Fibroblast of pulmonary artery (primary cell): ENCODE measurements at regions not wholly inside any gene's neighbourhood (a gene's known extent, or its start where the extent isn't known, plus 50 kb on each side); places are given as distances from the start of the nearest gene placed in this dataset.

ENCODE experiments used
- DNase-seq: peaks from one replicate; pipeline ENCODE4 v3.0.0-alpha.2; 2010; ENCODE audit warnings: low read depth
- H3K4me3 ChIP-seq: replicated peaks from 2 replicates; pipeline ENCODE4 v1.5.1; 2011; ENCODE audit warnings: low read depth, mild to moderate bottlenecking, control low read depth, low read length, moderate library complexity
- CTCF ChIP-seq: IDR thresholded peaks from 2 replicates; pipeline ENCODE4 v1.5.1; 2011; ENCODE audit warnings: mild to moderate bottlenecking, control low read depth, low read length, inconsistent platforms; ENCODE audit errors: missing control alignments

GRCh38 chr9:102124465-102124864, 386.0 kb upstream of the GRIN3A start:
- no peak for TF ChIP-seq CTCF
- no peak overlapping the region for H3K4me3 ChIP-seq
- DNase-seq: no peak

GRCh38 chr9:102114557-102114956, 376.1 kb upstream of the GRIN3A start:
- no peak for DNase-seq
- no peak for TF ChIP-seq CTCF
- no peak overlapping the region for H3K4me3 ChIP-seq

- no peak for TF ChIP-seq CTCF
- no peak overlapping the region for H3K4me3 ChIP-seq
- no peak for DNase-seq
Observed at GRCh38 chr9:102113191-102113590, 374.7 kb upstream of the GRIN3A start.

GRCh38 chr9:102106439-102106838, 368.0 kb upstream of the GRIN3A start:
- no peak for TF ChIP-seq CTCF

GRCh38 chr9:102101723-102102122, 363.3 kb upstream of the GRIN3A start:
- no peak overlapping the region for H3K4me3 ChIP-seq
- no peak for TF ChIP-seq CTCF
- no peak for DNase-seq

More at GRCh38 chr9:102106439-102106838, 368.0 kb upstream of the GRIN3A start:
- no peak overlapping the region for H3K4me3 ChIP-seq
- DNase-seq: no peak

GRCh38 chr9:102087141-102087540, 348.7 kb upstream of the GRIN3A start:
- H3K4me3 ChIP-seq: no peak overlapping the region

More at GRCh38 chr9:102087141-102087540, 348.7 kb upstream of the GRIN3A start:
- no peak for DNase-seq
- TF ChIP-seq CTCF: no peak
